ENCODE measurements at regions not wholly inside any gene's neighbourhood (a gene's known extent, or its start where the extent isn't known, plus 50 kb on each side); places are given as distances from the start of the nearest gene placed in this dataset.

- TF ChIP-seq EZH2 (IDR thresholded peaks at IDR 0.05; ENCODE audit: borderline replicate concordance, low read length) (no peak), CTCF (conservative IDR thresholded peaks at IDR 0.05 in 1 of 2, IDR thresholded peaks at IDR 0.05 in 1 of 2; ENCODE audit: extremely low read depth in 1 of 2, insufficient read depth in 1 of 2, low read depth in 1 of 2, low read length in 2 of 2) (no peak)
Measured at GRCh38 chr1:10853701-10854100, 57.3 kb upstream of the CASZ1 start.

Measured in mammary epithelial cell (primary cell).